D721Med (cell line): ENCODE measurements at regions not wholly inside any gene's neighbourhood (a gene's known extent, or its start where the extent isn't known, plus 50 kb on each side); places are given as distances from the start of the nearest gene placed in this dataset.
"Not testable (repeated sequence)": the region's sequence is repeated elsewhere in the genome, so short reads cannot be mapped to it uniquely, and the experiment has no call there.

Experiments used
- DNase-seq: peaks from one replicate; pipeline ENCODE4 v3.0.0; 2011; ENCODE audit warnings: low spot score; ENCODE audit not compliant: insufficient read length
- FAIRE-seq: peaks from 2 replicates; lab custom pipeline; 2011; peaks lifted over from hg19 to GRCh38; lab: Jason Lieb, UNC
- TF ChIP-seq, protein P1 (sequence below): IDR thresholded peaks from 2 replicates; pipeline ENCODE4 v1.5.1; 2012; ENCODE audit warnings: mild to moderate bottlenecking, control low read depth; ENCODE audit not compliant: insufficient read depth; ENCODE audit errors: missing control alignments

DNA sequence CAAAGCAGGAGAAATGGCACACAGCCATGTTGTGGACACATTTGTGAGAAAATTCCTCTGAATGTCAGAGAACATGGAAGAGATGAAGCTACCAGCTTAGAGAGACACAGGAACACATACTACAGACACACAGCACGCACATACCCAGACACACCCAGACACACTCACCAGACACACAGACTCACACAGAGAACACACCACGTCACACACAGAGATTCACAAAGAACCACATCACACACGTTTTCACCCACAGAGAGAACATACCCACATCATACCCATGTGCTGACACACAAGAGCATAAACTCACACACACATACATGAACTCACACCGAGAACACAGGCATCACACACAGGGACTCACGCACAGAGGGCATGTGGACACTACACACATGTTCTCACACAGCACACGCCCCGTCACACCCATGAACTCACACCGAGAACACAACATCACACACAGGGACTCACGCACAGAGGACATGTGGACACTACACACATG lies 124.9 kb downstream of the METRNL start:
- FAIRE-seq (no peak), DNase-seq (no peak)
- TF ChIP-seq, protein P1, sequence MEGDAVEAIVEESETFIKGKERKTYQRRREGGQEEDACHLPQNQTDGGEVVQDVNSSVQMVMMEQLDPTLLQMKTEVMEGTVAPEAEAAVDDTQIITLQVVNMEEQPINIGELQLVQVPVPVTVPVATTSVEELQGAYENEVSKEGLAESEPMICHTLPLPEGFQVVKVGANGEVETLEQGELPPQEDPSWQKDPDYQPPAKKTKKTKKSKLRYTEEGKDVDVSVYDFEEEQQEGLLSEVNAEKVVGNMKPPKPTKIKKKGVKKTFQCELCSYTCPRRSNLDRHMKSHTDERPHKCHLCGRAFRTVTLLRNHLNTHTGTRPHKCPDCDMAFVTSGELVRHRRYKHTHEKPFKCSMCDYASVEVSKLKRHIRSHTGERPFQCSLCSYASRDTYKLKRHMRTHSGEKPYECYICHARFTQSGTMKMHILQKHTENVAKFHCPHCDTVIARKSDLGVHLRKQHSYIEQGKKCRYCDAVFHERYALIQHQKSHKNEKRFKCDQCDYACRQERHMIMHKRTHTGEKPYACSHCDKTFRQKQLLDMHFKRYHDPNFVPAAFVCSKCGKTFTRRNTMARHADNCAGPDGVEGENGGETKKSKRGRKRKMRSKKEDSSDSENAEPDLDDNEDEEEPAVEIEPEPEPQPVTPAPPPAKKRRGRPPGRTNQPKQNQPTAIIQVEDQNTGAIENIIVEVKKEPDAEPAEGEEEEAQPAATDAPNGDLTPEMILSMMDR, result no peak

DNA sequence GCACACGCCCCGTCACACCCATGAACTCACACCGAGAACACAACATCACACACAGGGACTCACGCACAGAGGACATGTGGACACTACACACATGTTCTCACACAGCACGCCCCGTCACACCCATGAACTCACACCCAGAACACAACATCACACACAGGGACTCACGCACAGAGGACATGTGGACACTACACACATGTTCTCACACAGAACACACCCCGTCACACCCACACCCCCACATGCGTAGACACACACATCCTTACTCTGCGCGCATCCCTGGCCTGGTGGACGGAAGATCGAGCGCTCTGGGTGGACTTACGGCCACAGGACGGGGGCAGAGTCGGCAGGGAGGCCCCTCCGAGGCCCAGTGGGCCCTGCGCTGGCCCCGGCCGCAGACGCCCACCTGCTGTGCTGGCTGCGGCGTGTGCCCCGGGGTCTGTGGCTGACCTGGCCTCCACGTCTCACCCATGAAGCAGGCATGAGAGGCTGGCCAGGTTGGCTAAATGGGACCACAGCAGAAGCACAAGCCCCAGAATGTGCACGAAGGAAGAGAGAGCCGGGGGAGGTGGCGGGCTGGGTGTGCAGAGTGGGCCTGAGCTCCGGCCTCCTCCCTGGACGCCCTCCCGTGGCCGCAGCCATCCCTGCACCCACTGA lies 125.5 kb downstream of the METRNL start:
- not testable (repeated sequence) for FAIRE-seq, DNase-seq

DNA sequence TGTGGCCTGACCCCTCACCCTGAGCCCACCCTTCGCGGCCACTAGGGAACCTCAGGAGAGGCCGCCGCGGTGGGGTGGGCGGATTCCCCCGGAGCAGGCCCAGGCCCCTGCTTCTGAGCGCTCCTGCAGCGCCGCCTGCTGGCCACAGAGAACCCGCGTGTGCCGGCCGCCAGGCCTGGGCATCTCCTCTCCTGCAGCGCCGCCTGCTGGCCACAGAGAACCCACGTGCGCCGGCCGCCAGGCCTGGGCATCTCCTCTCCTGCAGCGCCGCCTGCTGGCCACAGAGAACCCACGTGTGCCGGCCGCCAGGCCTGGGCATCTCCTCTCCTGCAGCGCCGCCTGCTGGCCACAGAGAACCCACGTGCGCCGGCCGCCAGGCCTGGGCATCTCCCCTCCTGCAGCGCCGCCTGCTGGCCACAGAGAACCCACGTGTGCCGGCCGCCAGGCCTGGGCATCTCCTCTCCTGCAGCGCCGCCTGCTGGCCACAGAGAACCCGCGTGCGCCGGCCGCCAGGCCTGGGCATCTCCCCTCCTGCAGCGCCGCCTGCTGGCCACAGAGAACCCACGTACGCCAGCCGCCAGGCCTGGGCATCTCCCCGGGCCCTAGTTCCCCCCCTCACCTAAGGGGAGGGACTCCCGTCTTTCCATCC lies 126.1 kb downstream of the METRNL start:
- TF ChIP-seq, protein P1, result peak; percentile 12
- FAIRE-seq, DNase-seq: not testable (repeated sequence)

DNA sequence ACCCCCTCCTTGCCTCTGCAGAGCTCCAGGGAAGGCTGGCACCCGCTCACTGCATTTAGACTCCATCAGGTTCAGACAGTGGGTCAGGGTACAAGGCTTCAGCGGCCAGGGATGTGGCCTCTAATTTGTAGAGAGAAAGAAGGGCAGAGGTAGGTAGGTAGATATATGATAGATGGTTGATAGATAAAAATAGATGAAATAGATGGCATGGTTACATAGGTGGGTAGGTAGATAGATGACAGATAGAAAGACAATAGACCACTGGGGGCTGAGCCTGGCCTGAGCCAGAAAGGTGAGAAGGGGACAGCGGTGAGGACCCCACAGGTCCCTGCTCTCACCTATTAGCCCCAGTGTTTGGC lies 126.6 kb downstream of the METRNL start:
- DNase-seq, FAIRE-seq: not testable (repeated sequence)

GRCh38 chr17:83206819-83207588 lies 127.6 kb downstream of the METRNL start:
- FAIRE-seq, DNase-seq: not testable (repeated sequence)

GRCh38 chr17:83247001-83247400 lies 167.6 kb downstream of the METRNL start:
- FAIRE-seq, DNase-seq: not testable (repeated sequence)
